ENCODE measurements at regions not wholly inside any gene's neighbourhood (a gene's known extent, or its start where the extent isn't known, plus 50 kb on each side); places are given as distances from the start of the nearest gene placed in this dataset.

GRCh38 chr5:152938630-152939029 lies 533.6 kb upstream of the NMUR2 start:
- no peak overlapping the region for H3K4me3 ChIP-seq

GRCh38 chr5:152942633-152943336 lies 537.7 kb upstream of the NMUR2 start:
- Histone ChIP-seq H3K36me3 (no peaks in the 10 kb centered on the region), H3K27me3 (ENCODE audit: low read depth) (no peaks in the 10 kb centered on the region), H3K4me3 (no peak overlapping the region), H3K9me3 (no peaks in the 10 kb centered on the region), H3K27ac (no peak overlapping the region), H3K4me1 (no peaks in the 10 kb centered on the region)
- TF ChIP-seq CTCF (IDR thresholded peaks at IDR 0.05): no peak
- ATAC-seq (no peak), DNase-seq (no peak)
- intact Hi-C loops (cut with DNase I): no loop called here

More at GRCh38 chr5:152938630-152939029, 533.6 kb upstream of the NMUR2 start:
- DNase-seq (no peak), ATAC-seq (no peak)
- no peaks in the 10 kb centered on the region for H3K27me3 ChIP-seq (ENCODE audit: low read depth)
- H3K36me3 ChIP-seq: no peaks in the 10 kb centered on the region
- H3K4me1 ChIP-seq: no peaks in the 10 kb centered on the region
- intact Hi-C loops (cut with DNase I): no loop called here
- H3K9me3 ChIP-seq: no peaks in the 10 kb centered on the region
- H3K27ac ChIP-seq: no peak overlapping the region
- TF ChIP-seq CTCF (IDR thresholded peaks at IDR 0.05): no peak

- no peak overlapping the region for H3K4me3 ChIP-seq
- H3K27me3 ChIP-seq (ENCODE audit: low read depth): no peaks in the 10 kb centered on the region
- H3K4me1 ChIP-seq: no peaks in the 10 kb centered on the region
- no peak for TF ChIP-seq CTCF (IDR thresholded peaks at IDR 0.05)
- no peak overlapping the region for H3K27ac ChIP-seq
- DNase-seq: no peak
- H3K9me3 ChIP-seq: no peaks in the 10 kb centered on the region
- intact Hi-C loops (cut with DNase I): no loop called here
- H3K36me3 ChIP-seq: no peaks in the 10 kb centered on the region
- no peak for ATAC-seq
Observed at GRCh38 chr5:152953788-152954483, 536.5 kb upstream of the GRIA1 start.

GRCh38 chr5:152956943-152957613 lies 533.4 kb upstream of the GRIA1 start:
- Histone ChIP-seq H3K36me3 (no peaks in the 10 kb centered on the region), H3K9me3 (no peaks in the 10 kb centered on the region), H3K4me1 (no peaks in the 10 kb centered on the region), H3K27ac (no peak overlapping the region), H3K4me3 (no peak overlapping the region), H3K27me3 (ENCODE audit: low read depth) (no peaks in the 10 kb centered on the region)
- intact Hi-C loops (cut with DNase I): no loop called here
- ATAC-seq (no peak), DNase-seq (no peak)
- no peak for TF ChIP-seq CTCF (IDR thresholded peaks at IDR 0.05)

GRCh38 chr5:152978141-152978835 lies 512.2 kb upstream of the GRIA1 start:
- no peak for ATAC-seq
- no peak for DNase-seq
- TF ChIP-seq CTCF (IDR thresholded peaks at IDR 0.05): no peak
- Histone ChIP-seq H3K27me3 (ENCODE audit: low read depth) (no peaks in the 10 kb centered on the region), H3K9me3 (peaks cover 6% of the 10 kb centered on the region), H3K4me3 (no peak overlapping the region), H3K4me1 (no peaks in the 10 kb centered on the region), H3K27ac (no peak overlapping the region), H3K36me3 (no peaks in the 10 kb centered on the region)
- intact Hi-C loops (cut with DNase I): no loop called here

Measured in lower lobe of right lung (tissue), 2 donors.